PFSK-1 (cell line): ENCODE measurements at regions not wholly inside any gene's neighbourhood (a gene's known extent, or its start where the extent isn't known, plus 50 kb on each side); places are given as distances from the start of the nearest gene placed in this dataset.

Experiments used
- FOXP2 ChIP-seq: optimal IDR thresholded peaks from 2 replicates; pipeline ENCODE3; 2011; ENCODE audit warnings: borderline replicate concordance, control low read depth, inconsistent platforms; ENCODE audit not compliant: insufficient read depth; ENCODE audit errors: extremely low read length, extremely low read depth
- POLR2AphosphoS5 ChIP-seq: IDR thresholded peaks from 2 replicates; pipeline ENCODE4 v1.6.1; 2012; ENCODE audit warnings: low read depth, mild to moderate bottlenecking, control low read depth, low read length, moderate library complexity
- SIN3A ChIP-seq: IDR thresholded peaks from 2 replicates; pipeline ENCODE4 v1.6.1; 2012; ENCODE audit warnings: mild to moderate bottlenecking, low read length, moderate library complexity, borderline replicate concordance; ENCODE audit not compliant: insufficient read depth
- TAF1 ChIP-seq: IDR thresholded peaks from 2 replicates; pipeline ENCODE4 v1.6.1; 2012; ENCODE audit warnings: low read length, control low read depth, borderline replicate concordance; ENCODE audit not compliant: insufficient read depth
- TF ChIP-seq, protein P1 (sequence below), 2 experiments: IDR thresholded peaks; 2 replicates each; pipeline versions ENCODE4 v1.6.1 to v1.8.0; 2011 to 2012; ENCODE audit warnings: low read depth in 2 of 2, low read length in 2 of 2, control low read depth in 1 of 2, inconsistent platforms in 1 of 2, mild to moderate bottlenecking in 1 of 2, moderate library complexity in 1 of 2; ENCODE audit not compliant: insufficient read depth in 1 of 2

DNA sequence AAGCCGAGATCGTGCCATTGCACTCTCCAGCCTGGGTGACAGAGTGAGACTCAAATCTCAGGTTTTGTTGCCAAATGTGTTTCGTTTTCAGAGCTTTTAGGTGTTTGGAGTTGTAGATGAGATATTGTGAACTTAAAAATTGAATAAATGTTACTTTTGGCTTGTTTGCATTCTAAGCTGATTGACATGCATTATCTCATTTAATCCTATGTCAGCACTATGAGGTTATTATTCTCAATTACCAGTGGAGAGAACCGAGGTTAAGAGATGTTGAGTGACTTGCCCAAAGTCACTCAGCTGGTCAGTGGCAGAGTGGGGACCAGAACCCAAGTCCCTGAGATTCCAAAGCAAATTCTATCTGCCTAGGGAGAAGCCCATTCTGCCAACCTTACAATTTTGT is 72.6 kb upstream of the PIM1 start:
- no peak for TF ChIP-seq FOXP2
- TF ChIP-seq, protein P1, sequence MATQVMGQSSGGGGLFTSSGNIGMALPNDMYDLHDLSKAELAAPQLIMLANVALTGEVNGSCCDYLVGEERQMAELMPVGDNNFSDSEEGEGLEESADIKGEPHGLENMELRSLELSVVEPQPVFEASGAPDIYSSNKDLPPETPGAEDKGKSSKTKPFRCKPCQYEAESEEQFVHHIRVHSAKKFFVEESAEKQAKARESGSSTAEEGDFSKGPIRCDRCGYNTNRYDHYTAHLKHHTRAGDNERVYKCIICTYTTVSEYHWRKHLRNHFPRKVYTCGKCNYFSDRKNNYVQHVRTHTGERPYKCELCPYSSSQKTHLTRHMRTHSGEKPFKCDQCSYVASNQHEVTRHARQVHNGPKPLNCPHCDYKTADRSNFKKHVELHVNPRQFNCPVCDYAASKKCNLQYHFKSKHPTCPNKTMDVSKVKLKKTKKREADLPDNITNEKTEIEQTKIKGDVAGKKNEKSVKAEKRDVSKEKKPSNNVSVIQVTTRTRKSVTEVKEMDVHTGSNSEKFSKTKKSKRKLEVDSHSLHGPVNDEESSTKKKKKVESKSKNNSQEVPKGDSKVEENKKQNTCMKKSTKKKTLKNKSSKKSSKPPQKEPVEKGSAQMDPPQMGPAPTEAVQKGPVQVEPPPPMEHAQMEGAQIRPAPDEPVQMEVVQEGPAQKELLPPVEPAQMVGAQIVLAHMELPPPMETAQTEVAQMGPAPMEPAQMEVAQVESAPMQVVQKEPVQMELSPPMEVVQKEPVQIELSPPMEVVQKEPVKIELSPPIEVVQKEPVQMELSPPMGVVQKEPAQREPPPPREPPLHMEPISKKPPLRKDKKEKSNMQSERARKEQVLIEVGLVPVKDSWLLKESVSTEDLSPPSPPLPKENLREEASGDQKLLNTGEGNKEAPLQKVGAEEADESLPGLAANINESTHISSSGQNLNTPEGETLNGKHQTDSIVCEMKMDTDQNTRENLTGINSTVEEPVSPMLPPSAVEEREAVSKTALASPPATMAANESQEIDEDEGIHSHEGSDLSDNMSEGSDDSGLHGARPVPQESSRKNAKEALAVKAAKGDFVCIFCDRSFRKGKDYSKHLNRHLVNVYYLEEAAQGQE (IDR thresholded peaks at IDR 0.05; ENCODE audit: insufficient read depth in 1 of 2, low read depth in 2 of 2, low read length in 2 of 2), result no peak
- TF ChIP-seq POLR2AphosphoS5, result no peak
- no peak for TF ChIP-seq TAF1
- no peak for TF ChIP-seq SIN3A

DNA sequence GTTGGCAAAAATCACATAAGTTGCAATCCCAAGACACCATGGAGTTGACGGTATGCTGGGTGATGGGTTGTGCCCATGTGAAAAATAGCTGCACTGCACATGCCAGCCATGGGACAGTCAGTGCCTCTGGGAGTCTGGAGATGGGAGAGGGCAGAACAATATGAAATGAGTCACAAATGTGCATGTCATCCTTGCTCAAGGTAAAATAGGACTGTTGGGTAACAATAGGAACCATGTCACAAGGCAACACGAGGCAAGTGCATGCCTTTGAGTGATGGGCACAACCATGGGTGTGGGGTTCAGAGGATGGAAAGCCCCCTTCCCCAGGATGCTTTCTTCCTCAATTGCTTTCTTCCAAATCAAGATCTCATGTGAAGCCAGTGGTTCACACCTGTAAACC is 70.5 kb upstream of the PIM1 start:
- TF ChIP-seq POLR2AphosphoS5 (no peak), TAF1 (no peak), SIN3A (no peak), FOXP2 (no peak)
- TF ChIP-seq, protein P1 (IDR thresholded peaks at IDR 0.05; ENCODE audit: insufficient read depth in 1 of 2, low read depth in 2 of 2, low read length in 2 of 2), result no peak

DNA sequence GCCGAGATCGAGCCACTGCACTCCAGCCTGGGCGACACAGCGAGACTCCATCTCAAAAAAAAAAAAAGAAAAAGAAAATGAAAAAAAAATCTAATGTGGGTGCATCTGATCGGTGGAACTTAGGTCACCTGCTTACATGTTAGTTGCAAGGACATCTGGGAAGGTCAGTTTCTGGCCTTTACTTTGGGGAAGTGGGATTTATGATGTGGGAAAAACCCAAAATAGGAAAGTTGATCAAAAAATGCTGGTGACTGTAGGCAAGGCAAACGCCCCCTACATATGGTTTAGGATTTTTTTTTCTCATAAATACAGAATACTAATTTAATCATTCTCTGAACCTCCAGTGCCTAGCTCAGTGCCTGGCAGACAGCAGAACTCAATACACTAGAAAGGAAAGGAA is 69.2 kb upstream of the PIM1 start:
- TF ChIP-seq POLR2AphosphoS5 (no peak), SIN3A (no peak), FOXP2 (no peak), TAF1 (no peak)
- TF ChIP-seq, protein P1 (IDR thresholded peaks at IDR 0.05; ENCODE audit: insufficient read depth in 1 of 2, low read depth in 2 of 2, low read length in 2 of 2), result no peak

DNA sequence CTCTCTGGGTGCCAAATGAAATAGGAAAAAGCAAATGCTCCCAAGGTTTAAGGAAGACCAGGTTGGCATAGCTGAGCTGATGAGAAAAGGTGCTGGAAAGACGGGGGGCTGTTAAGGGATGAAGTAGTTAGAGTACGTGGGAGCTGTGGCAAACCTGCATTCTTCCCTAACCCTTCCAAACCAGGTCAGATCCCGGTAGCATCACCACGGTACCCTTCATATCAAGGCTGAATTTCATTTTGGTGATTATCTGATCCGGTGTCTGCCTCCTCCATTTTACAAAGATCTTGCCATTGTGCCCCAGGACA is 68.0 kb upstream of the PIM1 start:
- TF ChIP-seq FOXP2 (no peak), POLR2AphosphoS5 (no peak), TAF1 (no peak), SIN3A (no peak)
- TF ChIP-seq, protein P1 (IDR thresholded peaks at IDR 0.05; ENCODE audit: insufficient read depth in 1 of 2, low read depth in 2 of 2, low read length in 2 of 2), result no peak
